HPDE6-E6E7 (cell line): ENCODE measurements at regions not wholly inside any gene's neighbourhood (a gene's known extent, or its start where the extent isn't known, plus 50 kb on each side); places are given as distances from the start of the nearest gene placed in this dataset.
A peak's percentile ranks its signal among the peaks of the same experiment; 100 is the strongest.
"Not testable (repeated sequence)": the region's sequence is repeated elsewhere in the genome, so short reads cannot be mapped to it uniquely, and the experiment has no call there.

Experiments
- DNase-seq: peaks from one replicate; pipeline ENCODE4 v3.0.0; 2011; ENCODE audit warnings: missing footprints; ENCODE audit errors: extremely low spot score

DNA sequence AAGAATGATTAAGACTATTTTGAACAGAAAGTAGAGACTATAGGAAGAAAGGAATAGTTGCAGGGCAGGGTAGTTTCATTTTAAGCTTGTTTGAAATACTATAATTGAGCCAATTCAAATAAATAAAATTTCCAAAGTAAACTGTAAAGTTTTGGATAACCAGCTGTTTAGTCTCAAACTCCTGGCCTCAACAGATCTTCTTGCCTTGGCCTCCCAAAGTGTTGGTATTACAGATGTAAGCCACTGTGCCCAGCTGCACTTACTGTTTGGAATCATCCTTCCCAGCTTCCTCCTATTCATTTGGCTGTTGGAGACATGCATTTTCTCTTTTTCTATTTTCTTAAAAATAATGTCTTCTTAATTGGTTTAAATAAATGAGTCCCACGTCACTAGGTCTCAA is 231.0 kb downstream of the NNT start:
- DNase-seq = no peak

DNA sequence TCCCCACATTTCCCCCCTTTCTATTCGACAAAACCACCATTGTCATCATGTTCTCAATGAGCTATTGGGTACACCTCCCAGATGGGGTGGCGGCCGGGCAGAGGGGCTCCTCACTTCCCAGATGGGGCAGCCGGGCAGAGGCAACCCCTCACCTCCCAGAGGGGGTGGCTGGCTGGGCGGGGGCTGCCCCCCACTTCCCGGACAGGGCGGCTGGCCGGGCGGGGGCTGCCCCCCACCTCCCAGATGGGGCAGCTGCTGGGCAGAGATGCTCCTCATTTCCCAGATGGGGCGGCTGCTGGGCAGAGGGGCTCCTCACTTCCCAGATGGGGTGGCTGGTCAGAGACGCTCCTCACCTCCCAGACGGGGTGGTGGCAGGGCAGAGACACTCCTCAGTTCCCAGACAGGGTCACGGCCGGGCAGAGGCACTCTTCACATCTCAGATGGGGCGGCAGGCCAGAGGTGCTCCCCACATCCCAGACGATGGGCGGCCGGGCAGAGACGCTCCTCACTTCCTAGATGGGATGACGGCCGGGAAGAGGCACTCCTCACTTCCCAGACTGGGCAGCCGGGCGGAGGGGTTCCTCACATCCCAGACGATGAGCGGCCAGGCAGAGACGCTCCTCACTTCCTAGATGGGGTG is 221.5 kb downstream of the NNT start:
- DNase-seq = not testable (repeated sequence)

DNA sequence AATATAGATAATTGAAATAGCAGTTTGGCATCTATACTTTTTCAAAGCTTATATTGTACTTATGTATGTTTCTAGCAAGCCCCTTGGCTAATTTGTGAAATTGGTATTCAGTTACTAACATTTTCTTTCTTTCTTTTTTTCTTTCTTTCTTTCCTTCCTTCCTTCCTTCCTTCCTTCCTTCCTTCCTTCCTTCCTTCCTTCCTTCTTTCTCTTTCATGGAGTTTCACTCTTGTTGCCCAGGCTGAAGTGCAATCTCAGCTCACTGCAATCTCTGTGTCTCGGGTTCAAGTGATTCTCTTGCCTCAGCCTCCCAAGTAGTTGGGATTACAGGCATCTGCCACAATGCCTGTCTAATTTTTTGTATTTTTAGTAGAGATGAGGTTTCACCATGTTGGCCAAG is 215.4 kb downstream of the NNT start:
- not testable (repeated sequence) for DNase-seq

DNA sequence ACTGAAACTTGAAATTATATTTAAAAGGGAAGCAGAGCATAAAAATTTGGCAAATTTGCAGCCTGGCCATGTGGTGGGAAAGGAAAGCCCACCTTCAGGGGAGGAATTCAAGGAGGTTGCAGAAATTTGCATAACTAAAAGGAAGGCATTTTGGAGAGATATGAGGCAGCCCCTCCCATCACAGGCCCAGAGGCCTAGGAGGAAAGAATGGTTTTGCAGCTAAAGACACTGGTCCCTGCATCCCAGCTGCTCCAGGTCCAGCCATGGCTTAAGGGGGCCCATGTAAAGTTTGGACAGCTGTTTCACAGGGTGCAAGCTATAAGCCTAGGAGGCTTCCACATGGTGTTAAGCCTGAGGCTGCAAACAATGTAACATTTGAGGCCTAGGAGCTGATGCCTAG is 212.5 kb downstream of the NNT start:
- DNase-seq = no peak

DNA sequence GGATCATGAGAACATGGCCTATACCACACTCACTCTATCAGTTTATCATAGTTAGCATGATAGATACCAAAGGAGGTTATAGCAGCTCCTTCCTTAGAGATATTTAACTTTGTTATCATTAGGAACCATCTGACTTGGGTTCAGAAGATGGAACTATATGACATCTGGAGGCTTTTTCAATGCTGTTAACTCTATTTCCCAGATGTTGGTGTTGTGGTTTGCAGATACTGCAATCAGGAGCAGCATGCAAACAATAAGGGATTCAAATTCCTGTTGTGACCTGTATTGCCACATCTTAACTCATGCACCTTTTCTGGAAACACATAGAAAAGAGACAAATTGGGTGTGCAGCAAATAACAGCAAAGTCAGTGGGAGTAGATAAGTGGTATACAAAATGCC is 201.7 kb downstream of the NNT start:
- no peak for DNase-seq

DNA sequence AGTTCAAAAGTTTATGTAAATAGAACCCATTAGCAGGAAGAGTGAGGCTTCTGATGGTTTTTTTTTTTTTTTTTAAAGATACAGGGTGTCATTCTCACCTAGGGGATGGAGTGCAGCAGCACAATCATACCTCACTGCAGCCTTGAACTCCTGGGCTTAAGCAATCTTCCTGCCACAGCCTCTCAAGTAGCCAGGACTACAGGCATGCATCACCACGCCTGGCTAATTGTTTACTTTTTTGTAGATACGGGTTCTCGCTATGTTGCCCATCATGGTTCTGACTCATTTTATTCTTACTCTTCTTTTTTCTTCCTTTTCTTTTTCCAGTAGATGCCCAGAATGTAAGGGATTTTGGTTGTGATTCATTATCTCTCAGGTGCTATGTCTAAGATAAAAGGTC is 201.1 kb downstream of the NNT start:
- no peak for DNase-seq

DNA sequence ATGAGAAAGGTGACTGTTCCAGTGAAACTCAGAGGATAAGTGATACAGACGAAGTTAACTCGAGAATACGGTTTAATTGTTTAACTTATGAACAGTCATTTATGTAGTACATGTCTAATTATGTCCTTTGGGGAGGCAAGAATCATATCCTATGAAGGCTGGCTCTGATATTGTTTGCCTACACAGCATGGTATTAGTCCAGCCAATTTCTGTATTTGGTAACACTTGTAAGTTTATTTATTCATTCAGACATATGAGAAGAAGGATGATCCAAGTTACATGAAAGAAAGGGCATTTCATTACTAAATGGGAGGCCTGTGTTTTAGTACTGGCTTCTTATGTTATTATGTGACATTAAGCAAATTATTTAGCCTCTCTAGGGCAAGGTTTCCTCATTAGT is 199.7 kb downstream of the NNT start:
- no peak for DNase-seq

DNA sequence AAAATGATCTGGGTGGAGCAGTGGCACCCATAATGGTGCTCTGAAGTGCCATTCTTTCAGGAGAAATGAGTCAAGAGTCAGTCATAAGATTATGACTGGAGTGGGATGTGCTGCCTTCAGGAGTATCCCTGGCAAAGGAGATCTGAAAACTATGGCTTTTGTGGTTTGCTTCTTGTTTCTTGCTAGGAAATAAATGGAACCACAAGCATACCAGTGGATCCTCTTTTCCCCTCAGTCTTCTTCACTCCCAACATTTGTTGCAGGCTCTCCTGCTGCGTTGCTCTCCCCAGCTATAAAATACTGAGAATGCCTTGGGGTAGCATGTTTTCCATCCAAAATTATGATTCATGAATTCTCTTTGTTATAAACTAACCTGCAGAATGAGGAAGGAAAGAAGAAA is 199.1 kb downstream of the NNT start:
- DNase-seq = no peak

DNA sequence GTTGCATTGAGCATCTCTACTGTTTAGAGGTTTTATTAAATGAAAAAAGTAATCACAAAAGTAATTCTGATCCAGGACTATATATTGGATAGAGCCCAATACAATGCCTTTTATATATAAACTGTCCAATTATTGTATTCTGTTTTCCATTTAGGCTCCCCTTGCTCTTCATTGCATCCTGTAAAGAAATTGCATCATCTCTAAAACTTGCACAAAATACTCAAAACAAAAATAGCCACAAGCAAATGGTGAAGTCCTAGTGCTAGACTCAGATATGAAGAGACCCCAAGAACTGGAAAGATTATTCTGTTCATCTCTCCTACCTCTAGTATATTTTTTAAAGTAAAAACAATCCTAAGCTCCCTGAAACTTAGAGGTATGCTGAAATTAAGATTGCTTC is 195.8 kb downstream of the NNT start:
- DNase-seq = no peak

DNA sequence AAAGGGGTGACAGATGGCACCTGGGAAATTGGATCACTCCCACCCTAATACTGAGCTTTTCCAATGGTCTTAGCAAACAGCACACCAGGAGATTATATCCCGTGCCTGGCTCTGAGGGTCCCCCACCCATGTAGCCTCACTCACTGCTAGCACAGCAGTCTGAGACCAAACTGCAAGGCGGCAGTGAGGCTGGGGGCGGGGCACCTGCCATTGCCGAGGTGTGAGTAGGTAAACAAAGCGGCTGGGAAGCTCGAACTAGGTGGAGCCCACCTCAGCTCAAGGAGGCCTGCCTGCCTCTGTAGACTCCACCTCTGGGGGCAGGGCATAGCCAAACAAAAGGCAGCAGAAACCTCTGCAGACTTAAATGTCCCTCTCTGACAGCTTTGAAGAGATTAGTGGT is 188.9 kb downstream of the NNT start:
- DNase-seq = not testable (repeated sequence)

DNA sequence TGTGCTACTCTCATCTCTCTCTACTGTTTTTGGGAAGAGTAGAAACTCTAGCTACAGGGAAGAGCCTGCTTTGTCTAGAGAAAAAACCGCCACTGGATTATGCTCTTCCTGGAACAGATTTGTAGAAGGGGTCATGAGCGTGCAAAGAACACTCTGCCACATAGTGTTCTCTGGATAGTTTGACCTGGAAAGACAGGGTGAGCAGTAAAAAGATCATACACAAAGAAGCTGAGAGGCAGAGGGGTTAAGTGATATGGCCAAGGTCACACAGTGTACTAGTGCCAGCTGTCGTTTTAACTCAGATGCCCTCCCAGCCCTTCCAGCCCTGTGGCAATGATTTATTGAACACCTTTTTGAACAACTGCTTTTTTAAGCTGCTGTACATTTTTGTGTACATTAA is 182.2 kb downstream of the NNT start:
- no peak for DNase-seq

DNA sequence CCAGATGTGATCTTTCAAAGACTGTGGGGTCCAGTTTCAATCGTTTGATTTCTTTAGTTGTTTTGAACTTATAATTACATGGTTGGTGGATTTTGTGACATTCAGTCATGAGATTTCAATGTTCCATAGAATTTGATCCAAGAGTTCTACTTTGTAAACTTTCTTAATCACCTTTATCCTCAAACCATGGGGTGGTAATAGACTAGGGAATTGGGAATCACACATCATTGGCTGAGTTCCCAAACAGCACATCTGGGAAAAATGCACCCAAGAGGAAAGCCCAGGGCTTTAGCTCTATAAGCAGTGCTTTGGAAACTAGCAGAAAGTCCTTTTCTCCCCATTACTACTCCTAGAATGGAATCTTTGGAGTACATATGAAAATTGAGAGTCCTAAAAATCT is 177.6 kb downstream of the NNT start:
- no peak for DNase-seq

DNA sequence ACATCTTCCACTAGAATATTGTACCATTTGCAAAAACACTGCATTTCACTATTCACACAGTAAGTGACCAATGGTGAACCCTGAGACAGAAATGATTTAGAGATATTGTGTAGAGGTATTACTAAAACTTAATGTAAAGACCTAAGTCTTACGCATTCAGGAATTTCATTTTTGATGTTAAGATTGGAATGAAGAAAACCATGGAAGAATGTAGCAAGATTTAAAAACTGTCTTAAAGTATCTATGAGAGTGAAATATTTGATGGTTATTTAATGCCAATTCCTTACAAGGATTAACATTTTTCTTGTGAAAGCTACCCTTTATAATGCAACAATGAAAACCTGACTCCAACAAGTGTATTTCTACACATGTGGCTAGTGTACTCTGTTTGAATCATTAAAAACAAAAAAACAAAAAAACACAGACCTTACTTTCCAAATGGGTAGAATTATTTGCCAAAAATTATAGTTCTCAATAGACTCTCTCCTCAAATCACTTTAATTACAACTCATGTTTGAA is 172.0 kb downstream of the NNT start:
- no peak for DNase-seq

DNA sequence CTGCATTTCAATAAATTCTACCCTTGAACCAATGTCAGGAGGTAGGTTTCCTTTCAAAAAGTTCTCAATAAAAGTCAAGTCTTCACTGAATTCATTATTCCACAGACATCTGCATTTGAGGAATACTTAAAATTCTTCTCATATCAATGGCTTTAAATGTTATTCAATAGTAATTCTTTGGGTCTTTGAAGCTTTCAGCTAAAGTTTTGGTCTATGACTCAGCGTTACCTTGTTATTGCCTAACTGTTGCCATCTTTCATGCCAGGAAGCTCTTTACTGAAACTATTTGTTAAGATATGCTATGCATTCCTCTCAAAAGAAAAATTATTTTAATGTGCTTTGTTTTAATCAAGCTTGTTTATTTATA is 170.5 kb downstream of the NNT start:
- DNase-seq = no peak

DNA sequence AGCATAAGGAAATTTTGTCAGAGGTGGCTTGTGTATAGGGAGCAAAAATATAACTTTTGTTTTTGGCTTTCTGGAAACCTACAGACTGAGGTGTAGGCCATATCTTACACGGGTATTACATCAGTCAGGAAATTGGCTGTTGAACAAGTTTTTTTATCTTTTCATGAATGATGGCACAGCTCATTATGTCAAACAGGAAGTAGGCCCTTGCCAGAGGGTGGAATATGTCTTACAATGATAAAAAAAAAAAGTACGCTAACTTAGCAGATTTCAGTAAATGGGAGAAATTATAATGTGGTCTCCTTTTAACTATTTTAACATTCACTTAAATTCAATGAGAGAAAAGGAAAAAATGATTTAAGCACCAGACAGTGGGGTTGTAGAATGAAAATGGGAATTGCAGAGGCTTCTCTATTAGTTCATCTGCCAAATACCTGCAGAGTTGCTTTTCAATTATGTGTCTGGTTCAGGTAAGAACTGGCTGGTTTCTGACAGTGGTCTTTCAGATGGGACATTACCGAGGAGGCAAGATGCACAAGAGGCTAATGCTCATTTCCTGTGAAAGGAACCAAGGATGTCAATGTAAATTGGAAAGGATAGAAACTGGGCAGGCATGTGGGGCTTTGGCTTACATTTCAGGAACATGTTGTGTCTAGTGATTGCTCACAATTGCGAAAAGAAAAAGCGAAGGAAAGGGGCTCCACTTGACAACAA is 169.9 kb downstream of the NNT start:
- peak; percentile 43 for DNase-seq

DNA sequence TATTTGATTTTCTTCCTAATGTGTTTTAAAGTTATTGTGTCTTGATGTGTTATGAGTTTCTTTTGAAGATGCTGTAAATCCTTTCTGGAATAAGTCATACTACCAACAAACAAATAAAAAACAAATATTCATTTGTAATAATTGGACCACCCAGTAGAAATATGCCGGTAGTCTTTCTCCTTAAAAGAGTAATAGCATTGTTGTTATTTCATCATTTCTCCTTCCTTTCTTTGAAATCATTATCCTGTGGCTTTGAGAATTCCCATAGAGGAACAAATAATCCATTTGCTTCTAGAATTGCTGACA is 169.4 kb downstream of the NNT start:
- DNase-seq = no peak

DNA sequence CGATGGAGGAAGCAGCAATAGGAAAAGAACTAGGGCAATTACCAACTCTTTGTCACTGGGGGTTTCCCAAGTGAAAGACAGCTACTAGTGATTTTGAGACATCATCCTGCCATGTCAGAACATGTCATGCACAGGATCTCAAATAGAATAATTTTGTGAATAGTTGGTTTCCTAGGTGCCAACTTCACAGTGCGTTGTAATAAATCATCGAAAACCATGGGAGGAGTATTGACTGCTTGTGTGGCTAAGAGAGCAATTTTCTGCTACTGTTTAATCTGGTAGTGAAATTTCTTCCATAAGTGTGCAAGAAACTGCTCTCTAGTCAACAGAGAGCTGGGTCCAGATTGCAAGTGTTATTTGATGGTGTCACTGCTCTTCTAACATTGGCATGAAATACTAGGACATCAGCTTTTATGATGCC is 168.6 kb downstream of the NNT start:
- DNase-seq = peak; percentile 38

DNA sequence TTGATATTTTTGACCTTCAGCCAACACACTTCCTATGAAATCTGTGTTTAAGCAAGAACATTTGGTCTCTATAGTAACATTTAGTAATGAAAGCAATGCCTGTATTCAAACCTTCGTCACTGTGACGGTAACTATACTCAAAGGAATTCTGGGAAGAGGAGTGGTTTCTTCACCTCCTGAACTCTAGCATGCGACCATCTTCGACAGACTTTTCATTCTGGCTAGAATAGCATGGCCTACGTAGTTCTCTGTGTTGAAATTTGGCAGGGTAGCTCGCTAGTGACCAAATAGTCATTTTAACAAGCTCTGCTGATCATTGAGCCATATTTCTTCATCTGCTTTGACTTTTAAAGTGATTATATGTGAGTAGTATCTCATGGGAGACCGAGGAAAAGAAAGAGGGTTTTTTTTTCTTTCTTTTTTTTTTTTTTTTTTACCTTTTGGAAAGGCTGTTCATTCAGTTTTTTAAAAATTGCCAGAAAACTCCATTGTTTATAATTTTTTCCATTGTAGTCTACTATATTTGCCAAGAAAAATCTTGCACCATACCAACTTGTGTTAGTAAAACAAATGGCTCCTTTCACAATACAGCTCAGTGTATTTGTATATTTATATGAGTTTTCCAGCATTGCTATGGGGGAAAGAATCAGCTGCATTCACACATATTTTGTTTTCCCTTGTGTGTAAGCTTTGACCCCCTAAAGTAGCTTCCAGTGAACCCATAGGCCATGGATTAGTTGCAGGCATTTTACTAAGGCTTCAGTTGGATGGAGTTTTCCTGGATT is 166.8 kb downstream of the NNT start:
- DNase-seq = no peak
